Upper lobe of left lung (tissue), 4 donors: ENCODE measurements at regions not wholly inside any gene's neighbourhood (a gene's known extent, or its start where the extent isn't known, plus 50 kb on each side); places are given as distances from the start of the nearest gene placed in this dataset.

Experiments
- EP300 ChIP-seq, 4 donors: sonication (generic); formaldehyde crosslinking; IDR thresholded peaks; one replicate each; pipeline ENCODE4 v1.5.1; 2017; ENCODE audit warnings: antibody characterized with exemption in 4 of 4, control low read depth in 2 of 4
- POLR2AphosphoS5 ChIP-seq, 2 donors: sonication (generic); formaldehyde crosslinking; IDR thresholded peaks; one replicate each; pipeline ENCODE4 v1.5.1; 2017; ENCODE audit warnings: antibody characterized with exemption in 2 of 2
- TF ChIP-seq, protein P1 (sequence below), 6 experiments: fragments of 450-650 bp in 4 of 6; fragments of 200-600 bp in 2 of 6; sonication (generic) in 2 of 6; IDR thresholded peaks; one replicate each; pipeline ENCODE4 v1.5.1; 2016 to 2019; ENCODE audit warnings: antibody characterized with exemption in 6 of 6

DNA sequence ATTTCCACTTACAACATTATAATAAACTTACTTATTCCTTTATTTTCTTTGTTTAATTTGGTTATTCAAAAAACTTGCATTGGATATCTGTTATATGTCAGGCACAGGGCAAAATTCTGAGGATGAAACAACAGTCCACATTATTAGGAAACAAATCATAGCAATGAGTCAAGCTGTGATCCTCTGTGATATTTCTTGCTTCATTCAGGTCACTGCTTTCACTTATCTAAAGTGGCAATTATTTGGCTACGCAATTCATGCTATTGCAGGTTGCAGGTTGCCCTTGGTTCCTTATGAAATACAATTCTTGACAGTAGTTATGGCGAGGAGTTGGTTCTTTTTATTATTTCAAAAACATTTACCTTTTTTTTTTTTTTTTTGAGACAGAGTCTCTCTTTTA is 66.4 kb upstream of the CNTN6 start:
- TF ChIP-seq, protein P1, sequence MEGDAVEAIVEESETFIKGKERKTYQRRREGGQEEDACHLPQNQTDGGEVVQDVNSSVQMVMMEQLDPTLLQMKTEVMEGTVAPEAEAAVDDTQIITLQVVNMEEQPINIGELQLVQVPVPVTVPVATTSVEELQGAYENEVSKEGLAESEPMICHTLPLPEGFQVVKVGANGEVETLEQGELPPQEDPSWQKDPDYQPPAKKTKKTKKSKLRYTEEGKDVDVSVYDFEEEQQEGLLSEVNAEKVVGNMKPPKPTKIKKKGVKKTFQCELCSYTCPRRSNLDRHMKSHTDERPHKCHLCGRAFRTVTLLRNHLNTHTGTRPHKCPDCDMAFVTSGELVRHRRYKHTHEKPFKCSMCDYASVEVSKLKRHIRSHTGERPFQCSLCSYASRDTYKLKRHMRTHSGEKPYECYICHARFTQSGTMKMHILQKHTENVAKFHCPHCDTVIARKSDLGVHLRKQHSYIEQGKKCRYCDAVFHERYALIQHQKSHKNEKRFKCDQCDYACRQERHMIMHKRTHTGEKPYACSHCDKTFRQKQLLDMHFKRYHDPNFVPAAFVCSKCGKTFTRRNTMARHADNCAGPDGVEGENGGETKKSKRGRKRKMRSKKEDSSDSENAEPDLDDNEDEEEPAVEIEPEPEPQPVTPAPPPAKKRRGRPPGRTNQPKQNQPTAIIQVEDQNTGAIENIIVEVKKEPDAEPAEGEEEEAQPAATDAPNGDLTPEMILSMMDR (IDR thresholded peaks at IDR 0.05): no peak
- TF ChIP-seq POLR2AphosphoS5 (IDR thresholded peaks at IDR 0.05) (no peak), EP300 (IDR thresholded peaks at IDR 0.05) (no peak)
